NK-92 (cell line): ENCODE measurements at regions not wholly inside any gene's neighbourhood (a gene's known extent, or its start where the extent isn't known, plus 50 kb on each side); places are given as distances from the start of the nearest gene placed in this dataset.

Experiments
- DNase-seq: peaks from one replicate; lab custom pipeline; 2025; ENCODE audit not compliant: unreplicated experiment; lab: John Stamatoyannopoulos, UW

- no peak for DNase-seq
Observed at GRCh38 chr2:129144082-129144791, 825.6 kb upstream of the HS6ST1 start.

GRCh38 chr2:129152514-129152913, 827.0 kb upstream of the RAB6C start:
- no peak for DNase-seq

- DNase-seq, result no peak
Observed at GRCh38 chr2:129160879-129161278, 818.6 kb upstream of the RAB6C start.

GRCh38 chr2:129164220-129164949, 815.1 kb upstream of the RAB6C start:
- DNase-seq, result no peak

GRCh38 chr2:129165006-129165405, 814.5 kb upstream of the RAB6C start:
- no peak for DNase-seq

- no peak for DNase-seq
Observed at GRCh38 chr2:129167456-129167855, 812.0 kb upstream of the RAB6C start.

GRCh38 chr2:129170570-129170969, 808.9 kb upstream of the RAB6C start:
- DNase-seq, result no peak

- no peak for DNase-seq
Observed at GRCh38 chr2:129174143-129174542, 805.3 kb upstream of the RAB6C start.

GRCh38 chr2:129175051-129175450, 804.4 kb upstream of the RAB6C start:
- DNase-seq, result no peak

GRCh38 chr2:129176375-129176774, 803.1 kb upstream of the RAB6C start:
- no peak for DNase-seq

- no peak for DNase-seq
Observed at GRCh38 chr2:129178356-129178755, 801.1 kb upstream of the RAB6C start.

- no peak for DNase-seq
Observed at GRCh38 chr2:129179199-129179598, 800.3 kb upstream of the RAB6C start.

GRCh38 chr2:129180124-129180716, 799.2 kb upstream of the RAB6C start:
- no peak for DNase-seq

- no peak for DNase-seq
Observed at GRCh38 chr2:129181433-129181832, 798.0 kb upstream of the RAB6C start.

GRCh38 chr2:129181963-129182362, 797.5 kb upstream of the RAB6C start:
- DNase-seq, result no peak

GRCh38 chr2:129187343-129187742, 792.1 kb upstream of the RAB6C start:
- DNase-seq, result no peak

GRCh38 chr2:129188451-129188850, 791.0 kb upstream of the RAB6C start:
- no peak for DNase-seq

GRCh38 chr2:129189617-129190319, 789.7 kb upstream of the RAB6C start:
- no peak for DNase-seq

- no peak for DNase-seq
Observed at GRCh38 chr2:129190494-129190893, 789.0 kb upstream of the RAB6C start.

GRCh38 chr2:129191530-129191929, 787.9 kb upstream of the RAB6C start:
- no peak for DNase-seq

- DNase-seq, result no peak
Observed at GRCh38 chr2:129192117-129192516, 787.3 kb upstream of the RAB6C start.

GRCh38 chr2:129192841-129193253, 786.6 kb upstream of the RAB6C start:
- no peak for DNase-seq
